ENCODE measurements at regions not wholly inside any gene's neighbourhood (a gene's known extent, or its start where the extent isn't known, plus 50 kb on each side); places are given as distances from the start of the nearest gene placed in this dataset.
A peak's percentile ranks its signal among the peaks of the same experiment; 100 is the strongest.
"Not testable (repeated sequence)": the region's sequence is repeated elsewhere in the genome, so short reads cannot be mapped to it uniquely, and the experiment has no call there.

GRCh38 chr15:66884661-66885237, 180.7 kb upstream of the SMAD3 start:
- DNase-seq, result no peak

- DNase-seq, result no peak
These were observed 180.0 kb upstream of the SMAD3 start for GRCh38 chr15:66885281-66885915.

GRCh38 chr15:66886241-66886675, 179.1 kb upstream of the SMAD3 start:
- DNase-seq, result no peak

- no peak for DNase-seq
These were observed 178.6 kb upstream of the SMAD3 start for GRCh38 chr15:66886686-66887273.

- not testable (repeated sequence) for DNase-seq
These were observed 176.1 kb upstream of the SMAD3 start for GRCh38 chr15:66889298-66889697.

- DNase-seq, result no peak
These were observed 173.6 kb upstream of the SMAD3 start for GRCh38 chr15:66891776-66892175.

- no peak for DNase-seq
These were observed 172.1 kb upstream of the SMAD3 start for GRCh38 chr15:66893294-66893693.

GRCh38 chr15:66894363-66894762, 171.0 kb upstream of the SMAD3 start:
- no peak for DNase-seq

- no peak for DNase-seq
These were observed 170.2 kb upstream of the SMAD3 start for GRCh38 chr15:66894986-66895780.

GRCh38 chr15:66895794-66896453, 169.5 kb upstream of the SMAD3 start:
- DNase-seq, result no peak

- no peak for DNase-seq
These were observed 168.8 kb upstream of the SMAD3 start for GRCh38 chr15:66896611-66897010.

GRCh38 chr15:66897416-66897815, 168.0 kb upstream of the SMAD3 start:
- no peak for DNase-seq

- no peak for DNase-seq
These were observed 167.4 kb upstream of the SMAD3 start for GRCh38 chr15:66897971-66898370.

GRCh38 chr15:66898656-66899386, 166.6 kb upstream of the SMAD3 start:
- no peak for DNase-seq

GRCh38 chr15:66899555-66900350, 165.6 kb upstream of the SMAD3 start:
- DNase-seq, result no peak

- DNase-seq, result no peak
These were observed 164.7 kb upstream of the SMAD3 start for GRCh38 chr15:66900586-66901310.

- peak; percentile 60 for DNase-seq
These were observed 163.9 kb upstream of the SMAD3 start for GRCh38 chr15:66901336-66902100.

GRCh38 chr15:66905185-66905584, 160.2 kb upstream of the SMAD3 start:
- no peak for DNase-seq

- no peak for DNase-seq
These were observed 159.4 kb upstream of the SMAD3 start for GRCh38 chr15:66905954-66906353.

Measured in inflammatory macrophage treated with lipopolysaccharide for 4 hours (primary cell).